Ovary (tissue), 3 donors: ENCODE measurements at regions not wholly inside any gene's neighbourhood (a gene's known extent, or its start where the extent isn't known, plus 50 kb on each side); places are given as distances from the start of the nearest gene placed in this dataset.

Experiments
- POLR2A ChIP-seq: fragments of 450-650 bp; IDR thresholded peaks from one replicate; pipeline ENCODE4 v1.6.1; 2017; ENCODE audit warnings: antibody characterized with exemption, mild to moderate bottlenecking, moderate library complexity
- TF ChIP-seq, protein P1 (sequence below), 3 donors: fragments of 450-650 bp in 2 of 3; fragments of 200-600 bp in 1 of 3; IDR thresholded peaks; one replicate each; pipeline versions ENCODE4 v1.5.1 to v1.8.0; 2016 to 2022; ENCODE audit warnings: antibody characterized with exemption in 3 of 3, mild to moderate bottlenecking in 1 of 3
- donor health status: DM: no; HTN: no; CAD: no.

- no peak for TF ChIP-seq POLR2A
- TF ChIP-seq, protein P1, sequence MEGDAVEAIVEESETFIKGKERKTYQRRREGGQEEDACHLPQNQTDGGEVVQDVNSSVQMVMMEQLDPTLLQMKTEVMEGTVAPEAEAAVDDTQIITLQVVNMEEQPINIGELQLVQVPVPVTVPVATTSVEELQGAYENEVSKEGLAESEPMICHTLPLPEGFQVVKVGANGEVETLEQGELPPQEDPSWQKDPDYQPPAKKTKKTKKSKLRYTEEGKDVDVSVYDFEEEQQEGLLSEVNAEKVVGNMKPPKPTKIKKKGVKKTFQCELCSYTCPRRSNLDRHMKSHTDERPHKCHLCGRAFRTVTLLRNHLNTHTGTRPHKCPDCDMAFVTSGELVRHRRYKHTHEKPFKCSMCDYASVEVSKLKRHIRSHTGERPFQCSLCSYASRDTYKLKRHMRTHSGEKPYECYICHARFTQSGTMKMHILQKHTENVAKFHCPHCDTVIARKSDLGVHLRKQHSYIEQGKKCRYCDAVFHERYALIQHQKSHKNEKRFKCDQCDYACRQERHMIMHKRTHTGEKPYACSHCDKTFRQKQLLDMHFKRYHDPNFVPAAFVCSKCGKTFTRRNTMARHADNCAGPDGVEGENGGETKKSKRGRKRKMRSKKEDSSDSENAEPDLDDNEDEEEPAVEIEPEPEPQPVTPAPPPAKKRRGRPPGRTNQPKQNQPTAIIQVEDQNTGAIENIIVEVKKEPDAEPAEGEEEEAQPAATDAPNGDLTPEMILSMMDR (IDR thresholded peaks at IDR 0.05), result no peak
Observed at GRCh38 chr12:115017346-115017745, 333.4 kb upstream of the TBX3 start.
